Body of pancreas (tissue), 4 donors: ENCODE measurements at regions not wholly inside any gene's neighbourhood (a gene's known extent, or its start where the extent isn't known, plus 50 kb on each side); places are given as distances from the start of the nearest gene placed in this dataset.

Experiments
- POLR2A ChIP-seq, 3 donors: fragments of 450-650 bp; IDR thresholded peaks; one replicate each; pipeline ENCODE4 v1.6.1; 2016; ENCODE audit warnings: antibody characterized with exemption in 3 of 3, mild to moderate bottlenecking in 2 of 3
- TF ChIP-seq, protein P1 (sequence below), 7 experiments: fragments of 450-650 bp in 4 of 7; fragments of 200-600 bp in 3 of 7; sonication (generic) in 3 of 7; IDR thresholded peaks; one replicate each; pipeline ENCODE4 v1.5.1; 2016 to 2019; ENCODE audit warnings: antibody characterized with exemption in 7 of 7

DNA sequence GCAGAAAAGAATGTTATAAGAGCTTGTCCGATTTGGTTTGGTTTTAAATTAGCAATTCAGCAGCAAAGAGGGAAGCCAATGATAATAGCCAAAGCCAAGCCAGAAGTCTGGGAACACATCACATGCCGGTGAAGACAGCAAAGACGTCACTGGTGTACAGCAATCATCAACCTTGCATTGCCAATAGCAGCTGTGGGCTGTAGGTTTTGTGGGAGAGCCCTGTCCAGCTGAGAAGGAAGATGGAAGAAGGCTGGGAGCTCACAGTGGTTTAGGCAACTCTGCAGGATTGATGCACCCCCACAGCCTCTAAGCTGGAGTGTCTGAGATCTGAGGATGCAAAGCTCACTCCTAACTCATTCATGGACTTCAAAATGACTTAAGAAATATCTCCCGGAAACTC lies 338.7 kb downstream of the SIPA1L2 start:
- TF ChIP-seq POLR2A (IDR thresholded peaks at IDR 0.05), result no peak
- TF ChIP-seq, protein P1, sequence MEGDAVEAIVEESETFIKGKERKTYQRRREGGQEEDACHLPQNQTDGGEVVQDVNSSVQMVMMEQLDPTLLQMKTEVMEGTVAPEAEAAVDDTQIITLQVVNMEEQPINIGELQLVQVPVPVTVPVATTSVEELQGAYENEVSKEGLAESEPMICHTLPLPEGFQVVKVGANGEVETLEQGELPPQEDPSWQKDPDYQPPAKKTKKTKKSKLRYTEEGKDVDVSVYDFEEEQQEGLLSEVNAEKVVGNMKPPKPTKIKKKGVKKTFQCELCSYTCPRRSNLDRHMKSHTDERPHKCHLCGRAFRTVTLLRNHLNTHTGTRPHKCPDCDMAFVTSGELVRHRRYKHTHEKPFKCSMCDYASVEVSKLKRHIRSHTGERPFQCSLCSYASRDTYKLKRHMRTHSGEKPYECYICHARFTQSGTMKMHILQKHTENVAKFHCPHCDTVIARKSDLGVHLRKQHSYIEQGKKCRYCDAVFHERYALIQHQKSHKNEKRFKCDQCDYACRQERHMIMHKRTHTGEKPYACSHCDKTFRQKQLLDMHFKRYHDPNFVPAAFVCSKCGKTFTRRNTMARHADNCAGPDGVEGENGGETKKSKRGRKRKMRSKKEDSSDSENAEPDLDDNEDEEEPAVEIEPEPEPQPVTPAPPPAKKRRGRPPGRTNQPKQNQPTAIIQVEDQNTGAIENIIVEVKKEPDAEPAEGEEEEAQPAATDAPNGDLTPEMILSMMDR (IDR thresholded peaks at IDR 0.05), result no peak
